22Rv1 (cell line): ENCODE measurements at regions not wholly inside any gene's neighbourhood (a gene's known extent, or its start where the extent isn't known, plus 50 kb on each side); places are given as distances from the start of the nearest gene placed in this dataset.

Experiments
- ZFX ChIP-seq: fragments of 450-650 bp; IDR thresholded peaks from 2 replicates; pipeline ENCODE4 v1.6.1; 2017; ENCODE audit warnings: antibody characterized with exemption, borderline replicate concordance
- TF ChIP-seq, protein P1 (sequence below): fragments of 450-650 bp; IDR thresholded peaks from 2 replicates; pipeline ENCODE4 v1.5.1; 2017; ENCODE audit warnings: mild to moderate bottlenecking

DNA sequence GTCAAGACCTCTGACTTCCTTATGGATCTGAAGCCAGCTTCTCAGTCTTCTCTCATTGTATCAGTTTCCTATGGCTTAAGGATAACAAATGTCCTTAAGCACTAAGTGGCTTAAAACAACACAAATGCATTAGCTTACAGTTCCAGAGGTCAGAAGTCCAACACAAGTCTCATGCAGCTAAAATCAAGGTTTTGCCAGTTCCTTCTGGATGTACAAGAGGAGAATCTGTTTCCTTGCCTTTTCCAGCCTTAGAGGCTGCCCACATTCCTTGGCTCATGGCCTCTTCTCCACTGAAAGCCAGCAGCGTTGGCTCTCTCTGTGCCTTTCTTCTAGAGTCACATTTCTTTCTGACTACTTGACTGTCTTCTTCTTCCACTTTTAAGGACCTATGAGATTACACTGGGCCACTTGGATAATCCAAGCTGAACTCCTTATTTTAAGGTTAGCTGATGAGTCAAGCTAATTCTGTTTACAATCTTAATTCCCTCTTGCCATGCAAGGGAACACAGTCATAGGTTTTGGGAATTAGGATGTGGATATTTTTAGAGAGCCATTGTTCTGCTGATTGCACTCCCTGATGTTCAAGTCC lies 179.0 kb downstream of the BCAS1 start:
- TF ChIP-seq, protein P1, sequence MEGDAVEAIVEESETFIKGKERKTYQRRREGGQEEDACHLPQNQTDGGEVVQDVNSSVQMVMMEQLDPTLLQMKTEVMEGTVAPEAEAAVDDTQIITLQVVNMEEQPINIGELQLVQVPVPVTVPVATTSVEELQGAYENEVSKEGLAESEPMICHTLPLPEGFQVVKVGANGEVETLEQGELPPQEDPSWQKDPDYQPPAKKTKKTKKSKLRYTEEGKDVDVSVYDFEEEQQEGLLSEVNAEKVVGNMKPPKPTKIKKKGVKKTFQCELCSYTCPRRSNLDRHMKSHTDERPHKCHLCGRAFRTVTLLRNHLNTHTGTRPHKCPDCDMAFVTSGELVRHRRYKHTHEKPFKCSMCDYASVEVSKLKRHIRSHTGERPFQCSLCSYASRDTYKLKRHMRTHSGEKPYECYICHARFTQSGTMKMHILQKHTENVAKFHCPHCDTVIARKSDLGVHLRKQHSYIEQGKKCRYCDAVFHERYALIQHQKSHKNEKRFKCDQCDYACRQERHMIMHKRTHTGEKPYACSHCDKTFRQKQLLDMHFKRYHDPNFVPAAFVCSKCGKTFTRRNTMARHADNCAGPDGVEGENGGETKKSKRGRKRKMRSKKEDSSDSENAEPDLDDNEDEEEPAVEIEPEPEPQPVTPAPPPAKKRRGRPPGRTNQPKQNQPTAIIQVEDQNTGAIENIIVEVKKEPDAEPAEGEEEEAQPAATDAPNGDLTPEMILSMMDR, result no peak
- no peak for TF ChIP-seq ZFX
